ENCODE measurements at regions not wholly inside any gene's neighbourhood (a gene's known extent, or its start where the extent isn't known, plus 50 kb on each side); places are given as distances from the start of the nearest gene placed in this dataset.

DNA sequence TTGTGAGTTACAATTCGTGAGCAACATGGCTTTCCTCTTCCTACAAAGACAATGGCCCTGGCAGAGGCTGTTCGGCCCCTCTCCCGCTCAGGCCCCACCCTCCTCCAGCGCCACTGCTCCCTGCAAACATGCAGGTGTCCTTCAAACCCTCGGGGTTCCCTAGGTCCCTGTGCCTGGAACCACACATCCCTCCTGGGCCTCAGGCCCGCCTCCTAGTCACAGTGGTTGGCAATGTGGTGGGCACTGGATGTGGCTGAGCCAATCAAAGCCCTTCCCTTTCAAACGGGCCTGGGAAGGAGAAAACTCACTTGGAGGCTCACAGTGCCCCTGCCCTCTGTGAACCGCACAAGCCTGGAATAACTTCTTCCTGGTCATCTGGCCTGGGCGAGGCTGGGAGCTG lies 147.2 kb downstream of the TFAP2C start:
- TF ChIP-seq, protein P1, sequence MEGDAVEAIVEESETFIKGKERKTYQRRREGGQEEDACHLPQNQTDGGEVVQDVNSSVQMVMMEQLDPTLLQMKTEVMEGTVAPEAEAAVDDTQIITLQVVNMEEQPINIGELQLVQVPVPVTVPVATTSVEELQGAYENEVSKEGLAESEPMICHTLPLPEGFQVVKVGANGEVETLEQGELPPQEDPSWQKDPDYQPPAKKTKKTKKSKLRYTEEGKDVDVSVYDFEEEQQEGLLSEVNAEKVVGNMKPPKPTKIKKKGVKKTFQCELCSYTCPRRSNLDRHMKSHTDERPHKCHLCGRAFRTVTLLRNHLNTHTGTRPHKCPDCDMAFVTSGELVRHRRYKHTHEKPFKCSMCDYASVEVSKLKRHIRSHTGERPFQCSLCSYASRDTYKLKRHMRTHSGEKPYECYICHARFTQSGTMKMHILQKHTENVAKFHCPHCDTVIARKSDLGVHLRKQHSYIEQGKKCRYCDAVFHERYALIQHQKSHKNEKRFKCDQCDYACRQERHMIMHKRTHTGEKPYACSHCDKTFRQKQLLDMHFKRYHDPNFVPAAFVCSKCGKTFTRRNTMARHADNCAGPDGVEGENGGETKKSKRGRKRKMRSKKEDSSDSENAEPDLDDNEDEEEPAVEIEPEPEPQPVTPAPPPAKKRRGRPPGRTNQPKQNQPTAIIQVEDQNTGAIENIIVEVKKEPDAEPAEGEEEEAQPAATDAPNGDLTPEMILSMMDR (IDR thresholded peaks at IDR 0.05) = no peak
- TF ChIP-seq POLR2A (IDR thresholded peaks at IDR 0.05; ENCODE audit: low read depth) (no peak), EP300 (IDR thresholded peaks at IDR 0.05) (no peak), POLR2AphosphoS5 (IDR thresholded peaks at IDR 0.05) (no peak)
- intact Hi-C loops (cut with DNase I) = no loop called here
- DNase-seq (ENCODE audit: extremely low spot score) = no peak
- Histone ChIP-seq H3K4me3 (no peak overlapping the region), H3K27me3 (peaks cover 0 to 4% (median 0%) of the 10 kb centered on the region in 4 donors), H3K27ac (replicated peaks in 1 of 4) (no peak overlapping the region), H3K9me3 (no peaks in the 10 kb centered on the region), H3K36me3 (no peaks in the 10 kb centered on the region), H3K4me1 (peaks cover 0 to 9% (median 4%) of the 10 kb centered on the region in 4 donors)
- 71% methylated on average over 8 of the region's 9 CpGs for WGBS

DNA sequence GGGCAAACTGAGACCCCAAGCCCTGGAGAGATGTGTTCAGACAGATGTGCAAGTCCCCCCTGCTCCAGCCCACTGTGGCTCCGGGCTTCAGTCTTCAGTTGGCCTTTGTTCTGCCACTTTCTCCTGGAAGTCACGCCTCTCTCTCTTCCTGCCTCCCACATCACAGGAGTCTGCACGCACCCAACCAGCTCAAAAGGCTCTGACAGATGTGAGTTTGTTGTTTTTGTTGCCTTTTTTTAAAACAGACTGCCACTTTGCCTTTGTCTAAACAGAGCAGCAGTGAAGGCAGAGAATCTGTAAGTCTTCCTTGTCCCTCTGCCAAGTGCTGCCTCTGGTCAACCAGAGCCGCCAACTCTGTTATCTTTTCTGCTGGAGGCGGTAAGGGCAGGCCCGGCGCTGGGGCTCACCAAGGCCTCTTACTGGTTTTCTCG lies 149.7 kb downstream of the TFAP2C start:
- H3K27me3 ChIP-seq = peaks cover 0 to 4% (median 0%) of the 10 kb centered on the region in 4 donors
- intact Hi-C loops (cut with DNase I) = no loop called here
- H3K36me3 ChIP-seq = no peaks in the 10 kb centered on the region
- H3K4me3 ChIP-seq = no peak overlapping the region
- no peak for TF ChIP-seq POLR2AphosphoS5 (IDR thresholded peaks at IDR 0.05)
- no peak for TF ChIP-seq POLR2A (IDR thresholded peaks at IDR 0.05; ENCODE audit: low read depth)
- TF ChIP-seq EP300 (IDR thresholded peaks at IDR 0.05) = no peak
- TF ChIP-seq, protein P1 (IDR thresholded peaks at IDR 0.05) = no peak
- H3K4me1 ChIP-seq = peaks cover 0 to 14% (median 4%) of the 10 kb centered on the region in 4 donors
- WGBS = 67% methylated on average over 8 of the region's 8 CpGs
- no peak for DNase-seq (ENCODE audit: extremely low spot score)
- H3K27ac ChIP-seq (replicated peaks in 1 of 4) = no peak overlapping the region
- no peaks in the 10 kb centered on the region for H3K9me3 ChIP-seq

DNA sequence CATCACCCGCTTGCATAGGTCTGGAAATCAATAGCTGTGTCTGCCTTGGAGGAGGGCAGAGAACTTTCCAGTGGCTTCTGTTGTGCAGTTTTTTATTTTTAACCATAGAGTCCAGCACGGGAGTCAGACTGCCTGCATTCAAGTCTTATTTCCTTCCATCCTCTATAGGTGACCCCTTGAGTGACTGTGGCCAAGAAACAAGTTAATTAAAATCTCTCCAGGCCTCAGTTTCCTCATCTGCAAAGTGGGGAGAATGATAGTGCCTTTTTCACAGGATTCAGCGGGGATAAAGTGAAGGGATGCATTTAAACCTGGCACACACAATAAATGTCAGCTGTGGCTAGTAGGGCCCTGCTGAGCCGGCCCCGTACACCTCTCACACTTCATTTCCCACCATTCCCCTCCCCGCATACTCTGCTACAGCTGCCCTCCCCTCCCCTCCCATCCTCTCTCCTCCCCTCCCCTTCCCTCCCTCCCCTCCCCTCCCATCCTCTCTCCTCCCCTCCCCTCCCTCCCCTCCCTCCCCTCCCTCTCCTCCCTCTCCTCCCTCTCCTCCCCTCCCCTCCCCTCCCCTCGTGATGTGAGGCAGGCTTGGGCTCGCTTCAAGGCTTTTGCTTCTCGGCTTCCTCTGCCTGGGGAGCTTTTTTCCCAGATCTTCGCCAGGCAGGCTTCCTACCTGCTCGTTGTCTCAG lies 150.5 kb downstream of the TFAP2C start:
- H3K27ac ChIP-seq (replicated peaks in 1 of 4) = no peak overlapping the region
- no peak for DNase-seq (ENCODE audit: extremely low spot score)
- H3K4me1 ChIP-seq = peaks cover 0 to 14% (median 4%) of the 10 kb centered on the region in 4 donors
- intact Hi-C loops (cut with DNase I) = no loop called here
- no peaks in the 10 kb centered on the region for H3K9me3 ChIP-seq
- TF ChIP-seq, protein P1 (IDR thresholded peaks at IDR 0.05) = no peak
- no peak for TF ChIP-seq POLR2A (IDR thresholded peaks at IDR 0.05; ENCODE audit: low read depth)
- TF ChIP-seq EP300 (IDR thresholded peaks at IDR 0.05) = no peak
- no peak for TF ChIP-seq POLR2AphosphoS5 (IDR thresholded peaks at IDR 0.05)
- no peak overlapping the region for H3K4me3 ChIP-seq
- no peaks in the 10 kb centered on the region for H3K36me3 ChIP-seq
- 84% methylated on average over 11 of the region's 11 CpGs for WGBS
- H3K27me3 ChIP-seq = peaks cover 0 to 4% (median 0%) of the 10 kb centered on the region in 4 donors

DNA sequence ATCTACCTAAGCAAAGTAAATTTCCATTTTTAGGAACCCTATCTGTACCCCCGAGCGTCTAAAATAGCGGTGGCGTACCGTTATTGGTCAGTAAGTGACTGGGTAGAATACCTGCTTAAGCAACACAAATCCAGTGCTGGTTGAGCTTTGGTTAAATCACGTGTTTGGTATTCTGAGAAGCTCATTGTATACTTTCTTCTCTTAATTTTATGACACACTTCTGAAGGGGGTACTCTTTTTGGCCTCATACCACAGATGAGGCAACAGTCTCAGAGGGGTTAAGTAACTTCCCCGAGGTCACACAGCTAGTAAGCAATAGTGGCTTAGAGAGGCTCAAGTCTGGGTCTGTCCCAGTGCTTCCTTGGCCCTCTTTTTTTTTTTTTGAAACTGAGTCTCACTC lies 151.2 kb downstream of the TFAP2C start:
- peak overlapping the region in 1 of 4 donors; percentile 27 for H3K27ac ChIP-seq (replicated peaks in 1 of 4)
- H3K27me3 ChIP-seq = peaks cover 0 to 4% (median 0%) of the 10 kb centered on the region in 4 donors
- WGBS = 73% methylated on average over 7 of the region's 7 CpGs

More for the DNA sequence above, 151.2 kb downstream of the TFAP2C start:
- H3K36me3 ChIP-seq = no peaks in the 10 kb centered on the region
- intact Hi-C loops (cut with DNase I) = no loop called here
- peaks cover 0 to 14% (median 4%) of the 10 kb centered on the region in 4 donors for H3K4me1 ChIP-seq
- no peak for DNase-seq (ENCODE audit: extremely low spot score)
- no peaks in the 10 kb centered on the region for H3K9me3 ChIP-seq
- no peak overlapping the region for H3K4me3 ChIP-seq
- TF ChIP-seq POLR2A (IDR thresholded peaks at IDR 0.05; ENCODE audit: low read depth) = no peak
- TF ChIP-seq, protein P1 (IDR thresholded peaks at IDR 0.05) = no peak

All from esophagus muscularis mucosa (tissue), 4 donors.